ENCODE measurements at regions not wholly inside any gene's neighbourhood (a gene's known extent, or its start where the extent isn't known, plus 50 kb on each side); places are given as distances from the start of the nearest gene placed in this dataset.
"Not testable (repeated sequence)": the region's sequence is repeated elsewhere in the genome, so short reads cannot be mapped to it uniquely, and the experiment has no call there.

DNA sequence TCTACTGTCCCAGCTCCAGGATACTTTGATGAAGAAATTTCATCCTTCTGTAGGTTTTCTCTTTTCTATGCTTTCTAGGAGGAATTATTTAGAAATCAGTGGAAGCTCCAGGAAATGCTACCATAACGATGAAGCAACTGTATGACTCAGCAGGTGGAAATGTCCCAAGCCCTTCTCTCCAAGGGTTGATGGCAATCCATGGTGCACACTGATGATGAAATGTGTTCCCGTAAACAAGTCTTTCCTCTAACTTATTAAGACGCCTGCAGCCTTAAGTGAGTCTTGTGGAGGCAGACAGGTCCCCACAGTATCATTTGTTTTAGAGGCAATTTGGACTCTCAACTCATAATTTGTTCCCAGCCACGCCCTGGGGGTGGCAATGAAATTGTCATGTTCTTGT, 777.6 kb upstream of the SOX11 start:
- Mint-ChIP-seq H3K9me3 (peaks cover 9 to 12% of the 10 kb centered on the region in 2 donors), H3K36me3 (no peaks in the 10 kb centered on the region), H3K27ac (no peak overlapping the region)
- ATAC-seq (no peak), DNase-seq (ENCODE audit: low spot score in 2 of 2) (no peak)

DNA sequence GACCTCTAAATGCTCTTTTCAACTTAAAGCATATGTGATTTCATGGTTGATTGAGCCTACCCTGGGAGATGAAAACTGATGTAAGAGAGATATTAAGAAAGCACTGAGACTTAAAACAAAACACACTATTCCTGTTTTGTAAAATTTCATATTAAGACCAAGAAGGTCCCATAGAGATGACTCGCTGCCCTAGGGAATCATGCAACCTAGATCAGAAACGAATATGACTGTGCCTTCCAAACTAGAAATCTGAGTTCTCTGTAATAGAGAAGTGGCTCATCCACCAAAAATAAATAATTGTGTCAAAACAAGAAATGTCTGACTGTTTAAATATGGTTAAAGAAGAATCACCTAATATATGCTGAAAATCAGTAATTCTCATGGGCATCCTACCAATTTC, 776.8 kb upstream of the SOX11 start:
- H3K27ac Mint-ChIP-seq, result no peak overlapping the region
- H3K36me3 Mint-ChIP-seq, result no peaks in the 10 kb centered on the region
- H3K9me3 Mint-ChIP-seq, result peaks cover 9 to 12% of the 10 kb centered on the region in 2 donors

DNA sequence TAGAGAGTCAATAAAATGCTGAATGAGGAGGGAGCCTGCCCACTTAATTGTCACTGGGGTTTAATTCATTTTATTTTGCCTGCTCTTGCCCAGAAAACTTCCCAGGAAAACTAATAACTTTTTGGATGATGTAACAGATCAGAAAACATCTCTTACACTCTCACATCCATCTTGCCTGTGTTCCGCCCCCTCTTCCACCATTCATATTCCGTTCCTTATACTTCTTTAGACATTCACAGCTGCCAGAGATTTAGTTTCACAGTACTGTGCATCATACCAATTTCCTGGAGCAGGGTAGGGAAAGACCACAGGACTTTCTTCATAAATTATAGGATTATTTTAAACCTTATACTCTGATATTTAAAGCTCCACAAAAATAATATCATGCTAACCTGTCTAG, 776.1 kb upstream of the SOX11 start:
- ATAC-seq, result no peak
- peaks cover 9 to 12% of the 10 kb centered on the region in 2 donors for H3K9me3 Mint-ChIP-seq
- no peak overlapping the region for H3K27ac Mint-ChIP-seq
- no peaks in the 10 kb centered on the region for H3K36me3 Mint-ChIP-seq
- DNase-seq (ENCODE audit: low spot score in 2 of 2), result no peak

More for the DNA sequence above, 776.8 kb upstream of the SOX11 start:
- ATAC-seq (no peak), DNase-seq (ENCODE audit: low spot score in 2 of 2) (no peak)

GRCh38 chr2:4930704-4931103, 761.5 kb upstream of the SOX11 start:
- DNase-seq (ENCODE audit: low spot score in 2 of 2) (no peak), ATAC-seq (no peak)
- Mint-ChIP-seq H3K27ac (no peak overlapping the region), H3K9me3 (peaks cover 12 to 19% of the 10 kb centered on the region in 2 donors), H3K36me3 (peaks cover 0 to 5% of the 10 kb centered on the region in 2 donors)

DNA sequence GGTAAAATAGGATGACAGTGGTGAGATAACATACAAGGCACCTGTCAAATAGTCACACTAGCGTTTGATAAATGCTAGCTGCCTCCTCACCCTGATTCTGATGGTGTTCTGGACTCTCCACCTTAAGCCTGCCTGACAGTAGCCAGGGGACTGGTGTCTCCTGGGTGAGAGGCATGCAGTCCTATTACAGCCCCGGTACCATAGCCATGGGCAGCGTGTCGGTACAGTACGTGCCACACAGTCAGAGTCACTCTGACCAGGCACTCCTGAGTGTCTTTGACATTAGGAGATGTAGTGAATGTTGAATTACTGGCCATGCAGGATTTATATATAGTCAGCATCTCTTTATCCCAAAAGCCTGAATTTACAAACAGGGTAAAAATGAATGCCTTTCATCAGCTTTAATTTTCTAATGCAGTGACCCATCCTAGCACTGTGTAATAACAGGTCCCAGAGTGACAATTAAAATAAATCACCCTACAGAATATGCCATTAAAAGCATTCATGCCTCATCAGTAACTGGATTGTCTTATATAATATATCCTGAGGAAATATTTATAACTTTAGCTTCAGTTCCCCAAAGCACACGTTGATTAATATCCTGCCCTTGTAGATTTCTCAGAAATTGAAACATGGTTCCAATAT, 760.3 kb upstream of the SOX11 start:
- Mint-ChIP-seq H3K27ac (no peak overlapping the region), H3K9me3 (peaks cover 12 to 23% of the 10 kb centered on the region in 2 donors), H3K36me3 (peaks cover 0 to 5% of the 10 kb centered on the region in 2 donors)
- DNase-seq (ENCODE audit: low spot score in 2 of 2) (no peak), ATAC-seq (no peak)

DNA sequence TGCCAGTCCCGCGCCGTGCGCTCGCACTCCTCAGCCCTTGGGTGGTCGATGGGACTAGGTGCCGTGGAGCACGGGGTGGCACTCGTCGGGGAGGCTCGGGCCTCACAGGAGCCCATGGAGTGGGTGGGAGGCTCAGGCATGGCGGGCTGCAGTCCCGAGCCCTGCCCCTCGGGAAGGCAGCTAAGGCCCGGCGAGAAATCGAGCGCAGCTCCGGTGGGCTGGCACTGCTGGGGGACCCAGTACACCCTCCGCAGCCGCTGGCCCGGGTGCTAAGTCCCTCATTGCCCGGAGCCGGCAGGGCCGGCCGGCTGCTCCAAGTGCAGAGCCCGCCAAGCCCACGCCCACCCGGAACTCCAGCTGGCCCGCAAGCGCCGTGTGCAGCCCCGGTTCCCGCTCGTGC, 756.9 kb upstream of the SOX11 start:
- peaks cover 7 to 11% of the 10 kb centered on the region in 2 donors for H3K9me3 Mint-ChIP-seq
- not testable (repeated sequence) for H3K27ac Mint-ChIP-seq; DNase-seq (ENCODE audit: low spot score in 2 of 2); H3K36me3 Mint-ChIP-seq; ATAC-seq

GRCh38 chr2:4937550-4937949, 754.6 kb upstream of the SOX11 start:
- no peaks in the 10 kb centered on the region for H3K36me3 Mint-ChIP-seq
- no peak for DNase-seq (ENCODE audit: low spot score in 2 of 2)
- ATAC-seq, result no peak
- no peak overlapping the region for H3K27ac Mint-ChIP-seq
- H3K9me3 Mint-ChIP-seq, result peaks cover 19 to 20% of the 10 kb centered on the region in 2 donors

DNA sequence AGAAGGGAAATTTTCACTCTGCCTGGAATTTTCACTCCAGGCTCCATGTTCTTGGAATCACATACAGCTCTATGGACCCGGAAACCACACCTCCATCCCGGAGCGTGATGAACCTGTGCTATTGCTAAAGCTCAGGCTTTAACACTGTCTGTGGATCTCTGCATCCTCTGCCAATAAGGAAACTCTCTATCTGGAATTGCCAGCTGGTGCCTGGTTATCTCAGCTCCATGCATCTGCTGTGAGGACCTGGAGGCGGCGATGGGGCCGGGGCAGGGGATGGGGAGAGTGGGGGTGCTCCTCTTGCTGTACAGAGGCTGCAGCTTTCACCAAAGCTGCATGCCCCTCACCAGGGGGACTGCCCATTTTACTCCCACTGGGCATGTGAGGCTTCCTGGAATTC, 754.0 kb upstream of the SOX11 start:
- H3K27ac Mint-ChIP-seq, result no peak overlapping the region
- no peaks in the 10 kb centered on the region for H3K36me3 Mint-ChIP-seq
- H3K9me3 Mint-ChIP-seq, result peaks cover 19 to 20% of the 10 kb centered on the region in 2 donors
- DNase-seq (ENCODE audit: low spot score in 2 of 2) (no peak), ATAC-seq (no peak)

- no peak for ATAC-seq
- H3K27ac Mint-ChIP-seq, result no peak overlapping the region
- peaks cover 12 to 22% of the 10 kb centered on the region in 2 donors for H3K9me3 Mint-ChIP-seq
- DNase-seq (ENCODE audit: low spot score in 2 of 2), result no peak
- no peaks in the 10 kb centered on the region for H3K36me3 Mint-ChIP-seq
These were observed 749.7 kb upstream of the SOX11 start for GRCh38 chr2:4942441-4942840.

DNA sequence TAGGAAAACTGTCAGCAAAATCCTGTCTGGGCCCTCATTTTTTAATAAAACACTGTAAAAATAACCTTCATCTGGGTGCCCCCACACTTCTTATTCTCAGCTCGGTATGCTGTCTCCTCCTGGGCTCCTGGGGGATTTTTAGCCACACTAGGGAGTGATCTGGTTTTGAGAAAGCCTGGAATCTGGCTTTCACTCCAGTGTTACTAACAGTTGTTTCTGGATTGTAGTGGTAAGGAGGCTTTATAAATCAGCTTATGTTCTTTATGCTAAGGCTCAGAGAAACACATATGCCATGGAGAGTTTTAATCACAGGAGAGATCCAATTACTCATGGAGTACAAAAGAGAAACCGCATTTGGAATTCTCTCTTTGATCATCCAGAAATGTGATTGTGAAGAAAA, 744.3 kb upstream of the SOX11 start:
- ATAC-seq, result no peak
- Mint-ChIP-seq H3K27ac (no peak overlapping the region), H3K36me3 (no peaks in the 10 kb centered on the region), H3K9me3 (peaks cover 8 to 16% of the 10 kb centered on the region in 2 donors)
- no peak for DNase-seq (ENCODE audit: low spot score in 2 of 2)

DNA sequence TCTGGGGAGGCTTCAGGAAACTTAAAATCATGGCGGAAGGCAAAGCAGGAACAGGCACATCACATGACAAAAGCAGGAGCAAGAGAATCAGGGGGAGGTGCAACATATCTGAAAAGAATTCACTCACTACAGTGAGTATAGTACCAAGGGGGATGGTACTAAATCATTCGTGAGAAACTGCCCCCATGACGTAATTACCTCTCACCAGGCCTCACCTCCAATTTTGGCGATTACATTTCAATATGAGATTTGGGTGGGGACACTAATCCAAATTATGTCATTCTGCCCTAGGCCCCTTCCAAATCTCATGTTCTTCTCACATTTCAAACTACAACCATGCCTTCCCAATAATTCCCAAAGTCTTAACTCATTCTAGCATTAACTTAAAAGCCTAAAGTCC, 740.8 kb upstream of the SOX11 start:
- Mint-ChIP-seq H3K9me3 (peaks cover 8 to 22% of the 10 kb centered on the region in 2 donors), H3K36me3 (no peaks in the 10 kb centered on the region), H3K27ac (no peak overlapping the region)
- ATAC-seq (no peak), DNase-seq (ENCODE audit: low spot score in 2 of 2) (no peak)

GRCh38 chr2:4959219-4959618, 733.0 kb upstream of the SOX11 start:
- Mint-ChIP-seq H3K9me3 (peaks cover 8 to 10% of the 10 kb centered on the region in 2 donors), H3K27ac (no peak overlapping the region), H3K36me3 (no peaks in the 10 kb centered on the region)
- DNase-seq (ENCODE audit: low spot score in 2 of 2), result no peak
- ATAC-seq, result no peak

DNA sequence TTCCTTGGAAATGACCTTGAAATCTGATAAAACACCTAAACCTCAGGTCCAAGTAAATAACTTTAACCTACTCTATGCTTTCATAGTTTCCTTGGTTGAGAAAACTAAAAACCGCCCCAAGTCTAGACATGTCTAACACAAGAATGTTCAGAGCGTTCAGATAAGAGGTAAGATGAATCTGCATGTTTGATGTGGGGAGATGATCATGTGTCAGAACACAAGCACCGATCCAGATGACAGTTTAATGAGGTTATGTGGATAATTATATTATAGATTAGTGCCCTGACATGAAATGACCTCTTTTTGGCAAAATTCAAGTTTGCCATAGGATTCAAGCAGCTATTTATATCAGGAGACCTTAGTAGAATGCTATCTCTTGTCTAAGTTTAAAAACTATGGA, 729.8 kb upstream of the SOX11 start:
- DNase-seq (ENCODE audit: low spot score in 2 of 2), result no peak
- ATAC-seq, result no peak
- H3K27ac Mint-ChIP-seq, result no peak overlapping the region
- no peaks in the 10 kb centered on the region for H3K36me3 Mint-ChIP-seq
- H3K9me3 Mint-ChIP-seq, result peaks cover 10 to 11% of the 10 kb centered on the region in 2 donors

- H3K27ac Mint-ChIP-seq, result no peak overlapping the region
- no peak for ATAC-seq
- H3K9me3 Mint-ChIP-seq, result peaks cover 12 to 14% of the 10 kb centered on the region in 2 donors
- H3K36me3 Mint-ChIP-seq, result no peaks in the 10 kb centered on the region
- DNase-seq (ENCODE audit: low spot score in 2 of 2), result no peak
These were observed 729.1 kb upstream of the SOX11 start for GRCh38 chr2:4963106-4963505.

DNA sequence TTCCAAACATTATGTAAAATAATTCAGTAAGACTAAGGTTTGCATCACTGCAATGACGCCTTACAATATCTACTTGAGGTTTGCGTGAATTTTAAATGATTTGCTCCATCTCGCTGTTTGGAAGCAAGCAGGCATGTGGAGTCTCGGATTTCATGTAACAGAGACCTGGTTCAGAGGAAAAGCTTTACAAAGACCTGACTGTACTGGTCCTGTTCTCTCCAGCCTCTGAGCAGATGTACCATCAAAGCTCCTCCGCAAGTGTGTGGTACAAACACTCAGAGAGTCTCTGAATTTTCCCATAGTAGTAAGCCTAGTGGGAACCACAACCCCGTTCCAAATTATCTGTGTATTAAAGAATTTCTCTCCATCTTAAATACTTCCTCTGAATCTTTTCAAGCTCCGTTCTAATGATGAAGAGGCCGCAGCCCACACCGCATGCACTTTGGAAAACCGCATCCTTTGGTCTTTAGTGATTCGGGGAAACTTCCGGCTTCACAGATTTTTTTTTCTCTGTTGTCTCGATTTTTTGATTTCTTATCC, 728.1 kb upstream of the SOX11 start:
- no peak for DNase-seq (ENCODE audit: low spot score in 2 of 2)

GRCh38 chr2:4964579-4964978, 727.6 kb upstream of the SOX11 start:
- H3K36me3 Mint-ChIP-seq, result no peaks in the 10 kb centered on the region
- DNase-seq (ENCODE audit: low spot score in 2 of 2) (no peak), ATAC-seq (no peak)
- peaks cover 12 to 14% of the 10 kb centered on the region in 2 donors for H3K9me3 Mint-ChIP-seq
- H3K27ac Mint-ChIP-seq, result no peak overlapping the region

More for the DNA sequence above, 728.1 kb upstream of the SOX11 start:
- no peak for ATAC-seq
- Mint-ChIP-seq H3K27ac (no peak overlapping the region), H3K9me3 (peaks cover 12 to 14% of the 10 kb centered on the region in 2 donors), H3K36me3 (no peaks in the 10 kb centered on the region)

GRCh38 chr2:4965556-4966320, 726.4 kb upstream of the SOX11 start:
- H3K9me3 Mint-ChIP-seq, result peaks cover 13 to 14% of the 10 kb centered on the region in 2 donors
- H3K27ac Mint-ChIP-seq, result no peak overlapping the region
- no peak for DNase-seq (ENCODE audit: low spot score in 2 of 2)
- ATAC-seq, result no peak
- H3K36me3 Mint-ChIP-seq, result no peaks in the 10 kb centered on the region
